ENCODE measurements at regions not wholly inside any gene's neighbourhood (a gene's known extent, or its start where the extent isn't known, plus 50 kb on each side); places are given as distances from the start of the nearest gene placed in this dataset.

GRCh38 chr5:175170899-175171298 lies 273.1 kb downstream of the DRD1 start:
- no peak for DNase-seq (ENCODE audit: low read depth in 2 of 2)

- no peak for DNase-seq (ENCODE audit: low read depth in 2 of 2)
Measured at GRCh38 chr5:175168882-175169507, 275.0 kb downstream of the DRD1 start.

GRCh38 chr5:175166026-175166425 lies 278.0 kb downstream of the DRD1 start:
- no peak for DNase-seq (ENCODE audit: low read depth in 2 of 2)

GRCh38 chr5:175163586-175164275 lies 280.3 kb downstream of the DRD1 start:
- no peak for DNase-seq (ENCODE audit: low read depth in 2 of 2)

GRCh38 chr5:175162036-175162435 lies 281.9 kb downstream of the DRD1 start:
- no peak for DNase-seq (ENCODE audit: low read depth in 2 of 2)

- no peak for DNase-seq (ENCODE audit: low read depth in 2 of 2)
Measured at GRCh38 chr5:175159956-175160355, 284.0 kb downstream of the DRD1 start.

- DNase-seq (ENCODE audit: low read depth in 2 of 2) = no peak
Measured at GRCh38 chr5:175148636-175149172, 295.3 kb downstream of the DRD1 start.

- DNase-seq (ENCODE audit: low read depth in 2 of 2) = no peak
Measured at GRCh38 chr5:175146733-175147132, 297.2 kb downstream of the DRD1 start.

- DNase-seq (ENCODE audit: low read depth in 2 of 2) = no peak
Measured at GRCh38 chr5:175141421-175141820, 302.6 kb downstream of the DRD1 start.

GRCh38 chr5:175133185-175133584 lies 310.8 kb downstream of the DRD1 start:
- DNase-seq (ENCODE audit: low read depth in 2 of 2) = no peak

- DNase-seq (ENCODE audit: low read depth in 2 of 2) = no peak
Measured at GRCh38 chr5:175131432-175131831, 312.6 kb downstream of the DRD1 start.

GRCh38 chr5:175129619-175130018 lies 314.4 kb downstream of the DRD1 start:
- DNase-seq (ENCODE audit: low read depth in 2 of 2) = no peak

- no peak for DNase-seq (ENCODE audit: low read depth in 2 of 2)
Measured at GRCh38 chr5:175129121-175129520, 314.9 kb downstream of the DRD1 start.

GRCh38 chr5:175124821-175125220 lies 319.2 kb downstream of the DRD1 start:
- DNase-seq (ENCODE audit: low read depth in 2 of 2) = no peak

GRCh38 chr5:175124251-175124813 lies 319.6 kb downstream of the DRD1 start:
- DNase-seq (ENCODE audit: low read depth in 2 of 2) = no peak

- DNase-seq (ENCODE audit: low read depth in 2 of 2) = no peak
Measured at GRCh38 chr5:175123542-175123941, 320.4 kb downstream of the DRD1 start.

GRCh38 chr5:175121457-175121856 lies 322.5 kb downstream of the DRD1 start:
- no peak for DNase-seq (ENCODE audit: low read depth in 2 of 2)

GRCh38 chr5:175120412-175120811 lies 323.6 kb downstream of the DRD1 start:
- DNase-seq (ENCODE audit: low read depth in 2 of 2) = no peak

- no peak for DNase-seq (ENCODE audit: low read depth in 2 of 2)
Measured at GRCh38 chr5:175118700-175119309, 325.2 kb downstream of the DRD1 start.

GRCh38 chr5:175116466-175117048 lies 327.4 kb downstream of the DRD1 start:
- DNase-seq (ENCODE audit: low read depth in 2 of 2) = no peak

- DNase-seq (ENCODE audit: low read depth in 2 of 2) = no peak
Measured at GRCh38 chr5:175115831-175116230, 328.2 kb downstream of the DRD1 start.

- no peak for DNase-seq (ENCODE audit: low read depth in 2 of 2)
Measured at GRCh38 chr5:175113947-175114346, 330.0 kb downstream of the DRD1 start.
